Lung microvascular endothelial cell (primary cell): ENCODE measurements at regions not wholly inside any gene's neighbourhood (a gene's known extent, or its start where the extent isn't known, plus 50 kb on each side); places are given as distances from the start of the nearest gene placed in this dataset.

Experiments used
- DNase-seq, 2 donors: peaks; one replicate each; pipeline versions ENCODE4 v3.0.0 to v3.0.0-alpha.2; 2010; ENCODE audit warnings: low read depth in 2 of 2

DNA sequence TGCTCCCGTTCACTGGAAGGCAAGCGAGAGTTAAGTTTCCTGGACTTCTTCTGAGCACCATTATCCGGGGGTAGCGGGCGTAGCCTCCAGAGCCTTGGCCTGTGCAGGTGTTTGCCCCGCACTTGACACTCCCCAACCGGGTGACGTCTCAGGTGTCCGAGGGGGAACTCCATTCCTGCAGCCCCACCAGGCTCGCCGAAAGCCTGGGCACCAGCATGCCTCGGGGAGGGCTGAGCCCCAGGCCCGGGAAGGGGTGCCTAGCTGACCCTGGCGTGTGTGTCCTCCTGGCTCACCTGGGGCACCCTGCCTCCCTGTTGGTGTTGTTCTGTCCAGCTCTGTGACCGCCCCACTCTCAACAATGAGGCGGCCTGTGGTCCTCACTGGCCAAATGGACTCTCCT lies 109.4 kb upstream of the GPR26 start:
- no peak for DNase-seq

DNA sequence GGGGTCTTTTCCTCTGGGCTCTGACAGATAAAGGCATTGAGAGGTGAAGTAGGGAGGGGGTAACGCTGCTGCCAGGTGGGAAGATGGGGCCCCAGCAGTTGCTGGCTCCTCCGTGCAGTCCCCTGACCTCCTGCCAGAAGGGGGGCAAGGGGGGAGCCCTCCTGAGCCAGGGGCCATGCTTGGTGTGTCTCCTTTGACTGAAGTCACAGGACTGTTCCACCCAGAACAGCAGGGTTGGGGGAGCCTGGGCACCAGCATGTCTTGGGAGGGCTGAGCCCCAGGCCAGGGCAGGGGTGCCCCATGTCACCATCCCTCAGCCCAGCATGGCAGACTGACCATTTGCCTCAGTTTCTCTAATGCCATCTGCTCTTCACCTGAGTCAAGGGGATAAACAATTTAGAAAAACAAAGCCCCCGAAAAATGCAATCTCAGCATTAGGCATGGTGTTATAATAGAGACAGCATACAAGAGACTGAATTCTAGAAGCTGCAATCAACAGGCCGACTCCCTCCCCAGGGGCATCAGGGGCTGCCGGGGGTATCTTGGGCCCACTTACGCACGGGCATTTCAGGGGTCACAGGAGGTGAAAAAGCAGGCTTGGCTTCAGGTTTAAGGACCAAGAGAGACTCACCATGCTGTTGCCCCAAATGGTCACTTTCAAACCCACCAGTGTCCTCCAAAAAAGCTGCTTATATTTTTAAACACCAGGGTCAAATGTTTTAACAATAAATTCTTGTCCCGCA lies 108.6 kb upstream of the GPR26 start:
- DNase-seq = no peak

DNA sequence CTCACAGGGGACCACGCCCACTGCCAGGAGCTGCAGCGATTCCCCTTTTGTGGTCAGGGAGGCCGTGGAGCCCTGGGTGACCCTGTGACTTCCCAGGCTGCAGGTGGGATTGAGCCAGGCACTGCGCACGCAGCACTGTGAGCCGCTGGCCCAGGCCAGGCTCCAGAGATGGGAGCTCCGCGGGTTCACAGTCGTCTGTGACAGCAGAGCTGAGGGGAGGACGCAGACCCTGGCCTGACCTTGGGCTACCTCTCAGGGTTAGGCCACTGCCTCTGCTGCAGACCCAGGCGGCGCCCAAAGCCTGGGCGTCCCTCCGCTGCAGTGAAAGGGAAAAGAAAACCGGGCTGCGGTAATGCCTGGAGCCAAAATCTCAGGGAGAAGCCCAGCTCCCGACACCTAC lies 107.5 kb upstream of the GPR26 start:
- no peak for DNase-seq

DNA sequence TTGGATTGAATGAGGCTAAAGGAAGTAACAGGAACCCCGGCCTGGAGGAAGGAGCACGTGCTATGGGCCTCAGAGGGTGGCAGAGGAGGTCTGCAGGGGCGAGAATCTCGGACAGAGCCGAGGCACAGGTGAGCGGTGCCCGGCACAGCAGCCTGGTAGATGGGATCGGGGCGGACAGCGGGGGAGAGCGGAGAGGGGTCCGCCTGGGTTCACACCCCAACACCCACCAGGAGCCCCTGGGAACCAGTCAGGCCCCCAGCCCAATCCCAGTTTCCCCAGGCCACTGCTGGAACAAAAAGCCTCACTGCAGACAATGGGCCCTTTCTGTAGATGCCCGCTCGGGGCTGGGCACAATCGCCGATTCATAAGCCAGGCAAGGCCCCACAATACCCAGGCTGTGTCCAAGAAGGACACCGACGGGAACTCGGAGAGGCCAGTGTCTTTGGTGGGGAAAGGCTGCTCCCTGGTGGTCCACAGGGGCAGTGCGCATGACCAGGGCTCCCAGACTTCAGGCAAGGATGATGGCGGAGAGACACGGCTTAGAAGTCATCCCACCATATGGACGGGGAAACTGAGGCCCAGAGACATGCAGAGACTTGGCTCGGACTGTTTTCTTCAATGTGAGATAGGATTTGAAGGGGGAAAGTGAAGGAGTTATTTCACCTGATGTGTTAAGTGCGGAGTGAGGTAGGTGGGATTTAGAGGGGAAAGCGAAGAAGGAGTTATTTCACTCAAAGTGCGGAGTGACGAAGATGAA lies 106.9 kb upstream of the GPR26 start:
- peak; percentile 64 to 73 for DNase-seq

DNA sequence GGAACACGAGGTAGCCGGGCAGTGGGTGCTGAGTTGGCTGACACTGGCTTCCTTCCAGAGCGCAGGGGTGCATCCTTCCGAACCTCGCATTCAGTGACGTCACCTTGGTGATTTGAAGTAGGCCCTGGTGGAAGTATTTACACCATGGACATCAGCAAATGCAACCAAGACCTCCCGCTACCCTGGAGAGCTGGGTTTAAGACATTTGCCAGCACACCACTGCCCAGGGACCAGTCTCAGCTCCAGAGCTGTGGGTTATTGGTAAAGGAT lies 106.4 kb upstream of the GPR26 start:
- DNase-seq = no peak

DNA sequence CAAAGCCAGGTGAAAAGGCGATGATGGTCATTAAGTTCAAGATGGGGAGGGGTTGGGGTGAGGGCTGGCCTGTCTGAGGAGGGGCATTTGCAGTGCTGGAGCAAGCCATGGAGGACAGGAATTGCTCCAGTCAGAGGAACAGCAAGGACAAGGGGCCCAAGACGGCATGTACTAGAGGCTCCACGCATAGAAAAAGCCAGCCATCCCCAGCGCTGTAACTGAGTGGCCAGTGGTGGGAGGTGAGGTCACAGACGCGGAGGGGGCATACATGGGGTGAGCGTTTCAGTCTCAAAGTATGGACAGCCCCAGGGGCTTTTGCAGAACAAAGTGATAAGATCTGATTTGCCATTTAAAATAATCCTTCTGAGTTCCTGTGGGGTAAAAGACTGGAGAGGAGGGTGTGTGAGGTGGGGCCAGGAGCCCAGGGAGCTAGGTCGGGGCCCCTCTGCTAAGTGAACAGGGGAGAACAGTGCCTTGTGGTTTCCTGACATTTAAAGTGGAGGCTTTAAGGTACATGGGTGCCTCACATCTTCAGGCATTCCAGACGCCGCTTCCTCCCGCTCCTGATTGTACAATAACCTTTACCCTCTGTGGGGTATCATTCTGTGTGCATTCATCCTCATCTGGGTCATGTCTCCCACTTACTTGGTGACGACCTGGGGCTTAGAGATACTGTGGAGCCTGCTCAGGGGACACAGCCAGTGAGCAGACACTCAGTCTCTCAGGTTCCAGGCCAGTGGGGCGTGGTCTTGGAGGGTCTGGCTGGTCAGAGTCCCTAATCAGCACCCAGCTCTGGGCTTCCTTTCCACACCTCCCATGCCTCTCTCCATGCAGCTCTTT lies 105.6 kb upstream of the GPR26 start:
- DNase-seq = no peak

DNA sequence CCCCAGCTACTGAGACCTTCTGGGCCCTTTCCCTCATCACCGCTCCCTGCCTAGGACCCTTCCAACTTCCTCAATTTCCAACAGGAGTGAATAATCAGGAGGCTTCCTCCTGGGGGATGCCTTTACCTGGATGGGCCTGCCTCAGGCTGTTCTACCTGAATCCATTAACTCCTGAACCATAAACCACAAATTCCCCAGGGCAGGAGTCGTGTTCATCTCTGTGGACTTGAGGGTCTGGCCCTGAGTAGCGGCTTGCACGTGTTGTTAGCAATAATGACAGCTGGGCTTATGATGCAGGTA lies 105.1 kb upstream of the GPR26 start:
- DNase-seq = no peak

DNA sequence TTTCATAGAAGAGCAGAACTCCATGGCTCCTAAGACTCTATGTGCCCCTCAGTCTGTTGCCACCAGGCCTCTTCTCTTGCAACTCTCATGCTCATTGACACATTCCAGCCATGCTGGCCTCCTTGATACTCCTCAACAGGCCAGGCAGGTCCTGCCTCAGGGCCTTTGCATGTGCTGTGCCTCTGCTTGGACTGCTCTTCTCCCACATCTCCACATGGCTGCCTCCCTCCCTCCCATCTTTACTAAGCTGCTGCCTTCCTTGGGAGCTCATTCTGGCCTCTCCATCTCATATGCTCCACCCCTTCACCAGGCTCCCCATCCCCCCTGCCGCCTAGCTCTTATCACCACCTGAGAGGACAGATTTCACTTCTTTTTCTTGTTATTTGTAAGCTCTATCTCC lies 103.8 kb upstream of the GPR26 start:
- no peak for DNase-seq

DNA sequence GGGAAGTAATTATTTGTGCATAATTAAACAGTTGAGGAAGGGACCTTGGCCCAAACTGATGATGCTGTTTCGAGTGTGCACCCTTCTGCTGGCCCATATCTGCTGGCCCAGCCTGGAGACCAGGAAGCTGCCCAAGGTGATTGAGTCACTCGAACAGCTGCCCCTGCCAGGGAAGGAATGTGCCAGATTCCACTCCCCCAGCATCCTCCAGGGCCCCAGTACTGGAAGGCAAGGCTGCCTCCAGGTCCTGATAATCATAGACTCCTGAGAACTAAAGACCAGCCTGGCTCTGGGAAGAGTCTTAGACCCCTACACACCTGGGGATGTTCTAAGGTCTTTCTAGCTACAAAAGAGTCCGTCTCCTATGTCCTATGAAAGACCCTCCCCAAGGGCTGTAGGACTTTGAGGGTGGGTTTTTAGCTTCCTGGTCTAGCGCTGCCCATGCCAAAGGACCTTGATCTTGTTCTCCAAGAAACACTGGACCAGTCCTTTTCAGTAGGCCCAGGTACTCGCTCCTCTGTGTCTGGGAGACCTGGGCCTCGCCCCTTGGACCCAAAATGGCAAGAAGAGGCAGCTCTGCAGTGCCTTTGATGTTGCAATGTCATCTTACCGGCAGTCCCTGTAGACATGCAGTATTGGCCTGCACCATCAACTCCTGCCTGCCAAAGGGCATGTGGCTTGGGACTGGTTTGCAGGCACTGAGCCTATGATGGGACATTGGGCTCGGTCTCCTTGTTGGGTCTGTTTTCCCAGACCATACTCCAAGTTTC lies 103.2 kb upstream of the GPR26 start:
- no peak for DNase-seq

DNA sequence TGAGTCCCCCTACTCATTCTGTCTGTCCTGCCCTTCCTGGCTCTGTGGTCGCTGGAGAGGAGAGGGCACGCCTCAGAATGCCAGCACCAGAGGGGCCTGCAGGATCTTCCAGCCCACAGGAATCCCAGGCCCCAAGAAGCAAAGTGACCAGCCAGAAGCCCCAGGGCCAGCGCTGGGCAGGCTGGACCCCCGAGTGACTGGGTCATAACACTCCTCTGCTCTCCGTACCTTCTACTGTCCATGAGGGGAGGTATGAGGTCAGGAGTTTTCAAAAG lies 102.6 kb upstream of the GPR26 start:
- DNase-seq = no peak

DNA sequence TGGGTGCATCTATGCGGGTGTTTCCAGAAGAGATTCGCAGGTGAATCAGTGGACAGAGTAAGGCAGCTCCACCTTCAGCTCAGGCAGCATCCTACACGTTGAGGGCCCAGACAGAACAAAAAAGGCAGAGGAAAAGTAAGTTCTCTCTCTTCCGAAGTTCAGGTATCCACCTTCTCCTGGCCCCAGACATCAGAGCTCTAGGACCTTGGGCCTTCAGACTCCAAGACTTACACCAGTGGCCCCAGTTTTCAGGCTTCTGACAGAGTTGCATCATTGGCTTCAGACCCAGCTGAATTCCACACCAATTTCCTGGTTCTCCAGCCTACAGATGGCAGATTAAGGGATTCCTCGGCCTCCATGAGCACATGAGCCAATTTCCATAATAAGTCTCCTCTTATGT lies 102.2 kb upstream of the GPR26 start:
- no peak for DNase-seq

DNA sequence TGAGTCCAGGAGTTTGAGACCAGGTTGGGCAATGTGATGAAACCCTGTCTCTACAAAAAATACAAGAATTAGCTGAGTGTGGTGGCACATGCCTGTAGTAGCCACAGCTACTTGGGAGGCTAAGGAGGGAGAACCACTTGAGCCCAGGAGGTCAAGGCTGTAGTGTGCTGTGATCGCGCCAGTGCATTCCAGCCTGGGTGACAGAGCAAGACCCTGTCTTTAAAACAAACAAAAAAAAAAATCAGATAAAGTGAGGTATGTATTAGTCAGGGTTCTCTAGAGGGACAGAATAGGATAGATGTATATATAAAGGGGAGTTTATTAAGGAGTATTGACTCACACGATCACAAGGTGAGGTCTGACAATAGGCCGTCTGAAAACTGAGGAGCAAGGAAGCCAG lies 101.5 kb upstream of the GPR26 start:
- no peak for DNase-seq

DNA sequence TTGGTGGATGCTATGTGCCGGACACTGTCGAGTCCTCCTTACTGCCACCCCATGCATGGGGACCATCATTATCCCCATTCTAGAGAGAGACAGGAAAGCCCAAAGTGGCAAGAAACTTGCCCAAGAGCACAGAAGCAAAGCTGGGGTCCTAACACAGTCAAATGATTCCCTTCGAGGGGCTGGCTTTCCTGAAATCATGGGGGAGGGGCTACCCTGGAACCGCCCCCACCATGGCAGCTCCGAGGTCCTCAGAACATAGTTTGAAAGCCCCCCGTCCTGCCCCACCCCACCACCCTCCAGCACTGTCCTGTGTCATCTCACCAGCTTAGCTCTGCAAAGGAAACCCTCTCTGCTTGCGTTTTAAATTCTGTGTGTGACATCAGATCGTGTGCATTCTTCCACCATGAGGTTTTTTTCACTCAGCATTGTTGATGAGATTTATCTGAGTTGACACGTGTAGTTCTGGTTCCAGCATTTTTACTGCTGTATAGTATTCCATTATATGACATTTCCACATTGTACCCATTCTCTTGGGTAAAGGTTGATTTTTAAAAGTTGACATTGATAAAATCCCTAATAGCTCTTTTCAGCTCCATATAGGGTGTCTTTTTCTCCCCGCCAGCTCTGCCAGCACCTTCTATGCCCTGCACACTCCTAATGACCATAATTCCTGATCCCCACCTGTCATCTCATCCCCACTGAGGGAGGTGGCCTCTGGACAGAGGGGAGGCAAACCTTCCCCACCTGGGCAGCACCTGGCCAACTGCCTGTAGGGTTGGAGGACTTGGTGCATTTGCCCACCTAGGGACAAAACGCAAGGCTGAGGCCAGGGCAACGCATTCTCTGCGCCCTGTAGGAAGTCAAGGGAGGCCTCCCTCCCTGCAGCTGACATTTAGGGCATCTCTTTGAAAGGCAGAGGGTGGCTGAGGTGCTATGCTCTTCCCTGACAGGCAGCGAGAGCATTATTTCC lies 100.2 kb upstream of the GPR26 start:
- DNase-seq = no peak

DNA sequence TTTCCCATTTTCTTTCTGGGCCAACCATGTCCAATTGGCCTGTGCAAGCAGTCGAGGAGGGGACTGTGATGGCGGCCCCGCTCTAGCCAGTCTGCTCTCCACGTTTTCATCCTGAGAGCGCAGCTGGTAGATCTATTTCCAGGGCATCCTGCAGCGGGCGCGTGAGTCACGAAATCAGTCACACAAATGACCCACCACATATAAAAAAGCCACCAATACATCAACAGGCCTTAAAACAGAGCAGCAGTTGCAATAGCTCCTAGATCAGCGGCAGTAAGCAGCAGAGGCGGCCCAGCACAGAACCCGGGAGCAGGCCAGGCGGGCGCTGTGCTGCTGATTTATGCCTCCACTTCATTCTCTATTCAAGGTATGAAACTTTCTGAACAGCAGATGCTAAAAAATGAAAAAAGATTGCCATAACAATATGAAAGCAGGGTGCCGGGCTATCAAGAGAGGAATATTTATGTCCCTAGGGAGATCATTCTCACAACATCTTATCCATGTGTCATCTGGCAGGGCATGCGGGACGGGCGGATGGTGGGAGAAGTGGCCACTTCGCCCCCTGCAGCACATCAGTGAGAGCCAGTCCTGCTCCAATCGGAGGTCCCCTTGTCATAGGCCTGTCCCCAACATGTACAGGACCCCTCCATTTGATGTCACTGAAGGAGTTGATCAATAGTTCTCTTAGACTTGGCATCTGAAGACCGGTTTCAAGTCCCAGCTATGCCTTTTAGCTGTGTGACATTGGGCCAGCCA lies 98.0 kb upstream of the GPR26 start:
- DNase-seq = no peak

DNA sequence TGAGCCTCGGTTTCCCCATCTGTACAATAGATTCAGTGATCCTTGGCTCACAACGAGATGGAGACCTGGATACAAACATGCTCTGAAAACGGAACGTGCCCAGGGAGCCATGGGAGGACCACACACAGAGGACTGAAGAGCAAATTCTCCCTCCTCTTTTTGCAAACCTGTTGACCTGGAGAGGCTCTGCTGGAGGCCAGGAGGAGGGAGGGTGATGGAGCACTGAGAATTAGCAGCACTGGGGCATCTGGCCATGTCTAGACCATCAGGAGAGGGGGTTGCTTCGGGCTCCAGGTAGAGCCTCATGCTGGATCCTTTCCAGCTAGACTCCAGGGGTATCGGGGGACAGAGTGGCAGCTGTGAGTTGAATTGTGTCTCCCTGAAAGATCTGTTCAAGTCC lies 97.4 kb upstream of the GPR26 start:
- no peak for DNase-seq

DNA sequence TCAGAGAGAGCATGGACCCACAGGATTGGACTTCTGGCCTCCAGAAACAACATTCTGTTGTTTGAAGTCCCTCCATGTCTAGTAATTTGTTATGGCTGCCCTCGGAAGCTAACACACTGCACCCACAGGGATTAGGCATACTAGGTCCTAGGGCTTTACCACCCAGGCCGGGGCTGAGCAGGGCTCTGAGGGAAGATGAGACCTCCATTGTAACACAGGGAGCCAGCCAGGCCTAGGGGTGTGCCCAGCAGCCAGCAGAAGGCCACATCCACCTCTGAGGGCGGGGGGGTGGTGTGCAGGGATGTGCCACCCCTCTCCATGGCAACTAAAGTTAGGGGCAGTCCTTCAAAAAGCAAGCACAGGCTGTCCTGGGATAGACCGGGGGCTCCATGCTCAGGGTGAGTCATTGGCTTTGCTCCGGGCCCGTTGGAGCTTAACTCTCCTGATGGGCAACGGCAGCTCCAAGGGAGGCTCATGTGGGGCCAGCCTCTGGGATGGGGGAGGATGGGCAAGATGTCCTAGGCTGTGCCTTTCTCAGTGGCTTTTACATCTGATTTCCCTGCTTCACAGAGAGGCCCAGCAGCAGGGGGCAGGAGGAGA lies 96.6 kb upstream of the GPR26 start:
- DNase-seq = no peak

DNA sequence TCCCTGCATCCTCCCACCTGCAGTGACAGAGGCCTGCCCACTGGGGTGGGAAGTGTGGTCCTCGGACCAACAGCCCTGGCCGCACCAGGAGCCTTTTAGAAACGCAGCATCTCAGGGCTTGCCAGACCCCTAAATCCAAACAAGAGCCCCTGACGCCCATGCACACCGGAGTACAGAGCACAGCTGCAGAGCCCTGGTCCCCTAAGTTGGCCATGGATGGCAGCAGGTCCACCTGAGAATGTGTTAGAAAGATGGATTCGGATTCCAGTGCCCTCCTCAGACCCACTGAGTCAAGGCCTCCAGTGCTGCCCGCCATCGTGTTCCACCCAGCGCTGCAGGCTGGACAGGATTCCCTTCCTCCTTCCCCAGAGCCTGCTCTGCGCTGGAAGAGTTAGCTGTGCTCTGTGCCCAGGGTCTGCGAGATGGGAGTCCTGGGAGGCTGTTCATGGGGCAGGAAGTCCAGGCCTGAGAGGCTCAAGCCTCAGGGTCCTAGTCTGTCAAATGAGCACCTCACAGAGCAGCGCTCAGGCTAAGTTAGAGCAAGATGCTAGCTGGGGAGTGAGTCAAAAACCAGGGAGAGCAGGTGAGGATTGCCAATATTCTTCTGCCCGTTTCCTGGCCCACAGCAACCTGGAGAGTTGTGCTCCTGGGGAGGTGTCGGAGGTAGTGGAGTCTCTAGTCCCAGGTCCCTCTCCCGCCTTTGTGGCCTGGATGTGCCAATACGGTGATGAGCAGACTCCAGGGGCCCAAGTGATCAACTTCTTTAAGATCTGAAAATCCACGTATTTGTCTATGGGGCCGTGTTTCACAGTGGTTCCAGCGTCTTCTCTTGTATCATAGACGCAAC lies 95.9 kb upstream of the GPR26 start:
- DNase-seq = no peak

DNA sequence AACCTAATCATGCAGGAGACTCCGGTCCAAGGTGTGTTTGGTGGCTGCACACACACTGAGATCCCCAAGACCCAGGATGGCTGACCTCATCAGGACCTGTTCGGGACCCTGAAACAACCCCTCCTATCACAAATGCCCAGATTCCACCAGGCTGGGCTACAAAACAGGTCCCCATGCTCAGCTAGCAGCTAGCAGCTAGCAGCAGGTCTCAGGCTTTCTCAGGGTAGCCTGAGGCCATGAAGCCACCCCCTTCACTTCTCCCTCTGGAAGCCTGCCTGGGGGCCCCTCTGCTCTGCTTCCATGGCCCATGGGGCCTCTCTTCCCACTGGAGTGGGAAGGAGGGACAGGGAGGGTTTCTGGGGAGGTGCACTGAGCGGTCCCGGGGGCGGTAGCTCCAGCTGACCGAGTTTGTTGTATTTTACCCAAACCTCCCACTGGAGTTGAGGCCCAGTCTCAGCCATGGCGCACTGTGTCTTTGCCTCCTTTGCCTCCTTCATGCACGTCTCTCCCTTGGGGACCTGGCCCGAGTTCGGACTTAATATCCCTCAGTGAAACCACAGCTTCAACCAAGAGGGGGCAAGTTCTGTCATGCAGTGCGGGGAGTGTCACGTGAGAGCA lies 95.1 kb upstream of the GPR26 start:
- DNase-seq = no peak

DNA sequence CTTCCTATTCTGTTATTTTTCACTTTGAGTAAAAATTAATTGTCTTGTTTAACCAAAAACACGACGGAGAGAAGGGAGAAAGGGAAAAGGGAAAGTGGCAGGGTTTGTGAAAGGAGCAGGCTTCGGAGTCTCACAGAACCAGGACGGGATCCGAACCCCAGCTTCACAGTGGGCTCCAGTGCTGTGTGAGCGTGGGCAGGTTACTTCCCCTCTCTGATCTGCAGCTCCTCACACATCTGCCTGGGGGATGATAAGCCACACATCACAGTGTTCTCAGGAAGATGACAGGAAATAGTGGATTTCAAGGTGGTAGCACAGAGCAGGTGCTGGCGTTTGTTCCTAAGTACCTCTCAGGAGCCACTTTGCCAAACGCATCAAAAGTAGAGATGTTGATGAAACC lies 94.2 kb upstream of the GPR26 start:
- DNase-seq = no peak
